GM21381 (cell line): ENCODE measurements at regions not wholly inside any gene's neighbourhood (a gene's known extent, or its start where the extent isn't known, plus 50 kb on each side); places are given as distances from the start of the nearest gene placed in this dataset.

Experiments used
- ATAC-seq: cut with Tn5 transposase; IDR thresholded peaks from one replicate; pipeline ENCODE4 v1.9.1; 2021; ENCODE audit warnings: mild to moderate bottlenecking, moderate library complexity; ENCODE audit not compliant: unreplicated experiment

- no peak for ATAC-seq
Observed at GRCh38 chr4:122038896-122039295, 87.0 kb upstream of the TRPC3 start.

- no peak for ATAC-seq
Observed at GRCh38 chr4:122034619-122035018, 82.8 kb upstream of the TRPC3 start.

- ATAC-seq, result no peak
Observed at GRCh38 chr4:122027203-122027602, 75.3 kb upstream of the TRPC3 start.

- ATAC-seq, result no peak
Observed at GRCh38 chr4:122017296-122017695, 65.4 kb upstream of the TRPC3 start.

GRCh38 chr4:122015203-122015602, 63.3 kb upstream of the TRPC3 start:
- no peak for ATAC-seq

- ATAC-seq, result no peak
Observed at GRCh38 chr4:122012735-122013134, 60.9 kb upstream of the TRPC3 start.

- no peak for ATAC-seq
Observed at GRCh38 chr4:122010610-122011009, 58.8 kb upstream of the TRPC3 start.

- no peak for ATAC-seq
Observed at GRCh38 chr4:122009524-122009923, 57.7 kb upstream of the TRPC3 start.

- ATAC-seq, result no peak
Observed at GRCh38 chr4:122007016-122007415, 55.2 kb upstream of the TRPC3 start.

GRCh38 chr4:122005064-122005755, 53.4 kb upstream of the TRPC3 start:
- no peak for ATAC-seq

GRCh38 chr4:122003335-122003734, 51.5 kb upstream of the TRPC3 start:
- ATAC-seq, result peak; percentile 91
